HG03139 (cell line): ENCODE measurements at regions not wholly inside any gene's neighbourhood (a gene's known extent, or its start where the extent isn't known, plus 50 kb on each side); places are given as distances from the start of the nearest gene placed in this dataset.
"Not testable (repeated sequence)": the region's sequence is repeated elsewhere in the genome, so short reads cannot be mapped to it uniquely, and the experiment has no call there.

Experiments
- ATAC-seq: cut with Tn5 transposase; IDR thresholded peaks from one replicate; pipeline ENCODE4 v1.9.1; 2021; ENCODE audit not compliant: unreplicated experiment

DNA sequence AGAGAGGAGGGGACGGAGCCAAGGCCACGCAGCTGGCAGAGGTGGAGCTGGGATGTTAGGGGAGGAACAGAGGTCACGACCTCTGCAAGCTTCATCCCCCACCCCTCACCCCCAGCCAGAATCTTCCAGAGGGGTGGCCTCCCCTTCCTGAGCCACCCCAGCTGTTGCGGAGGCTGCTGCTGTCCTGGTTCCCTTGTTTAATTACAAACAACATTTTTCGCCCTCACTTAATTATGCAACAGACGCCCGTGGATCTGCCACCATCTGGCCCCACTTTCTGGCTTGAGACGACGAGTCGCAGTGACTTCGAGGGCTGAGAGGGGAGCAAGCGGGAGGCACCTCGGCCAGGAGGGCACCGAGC, 153.7 kb upstream of the PTPN1 start:
- no peak for ATAC-seq

DNA sequence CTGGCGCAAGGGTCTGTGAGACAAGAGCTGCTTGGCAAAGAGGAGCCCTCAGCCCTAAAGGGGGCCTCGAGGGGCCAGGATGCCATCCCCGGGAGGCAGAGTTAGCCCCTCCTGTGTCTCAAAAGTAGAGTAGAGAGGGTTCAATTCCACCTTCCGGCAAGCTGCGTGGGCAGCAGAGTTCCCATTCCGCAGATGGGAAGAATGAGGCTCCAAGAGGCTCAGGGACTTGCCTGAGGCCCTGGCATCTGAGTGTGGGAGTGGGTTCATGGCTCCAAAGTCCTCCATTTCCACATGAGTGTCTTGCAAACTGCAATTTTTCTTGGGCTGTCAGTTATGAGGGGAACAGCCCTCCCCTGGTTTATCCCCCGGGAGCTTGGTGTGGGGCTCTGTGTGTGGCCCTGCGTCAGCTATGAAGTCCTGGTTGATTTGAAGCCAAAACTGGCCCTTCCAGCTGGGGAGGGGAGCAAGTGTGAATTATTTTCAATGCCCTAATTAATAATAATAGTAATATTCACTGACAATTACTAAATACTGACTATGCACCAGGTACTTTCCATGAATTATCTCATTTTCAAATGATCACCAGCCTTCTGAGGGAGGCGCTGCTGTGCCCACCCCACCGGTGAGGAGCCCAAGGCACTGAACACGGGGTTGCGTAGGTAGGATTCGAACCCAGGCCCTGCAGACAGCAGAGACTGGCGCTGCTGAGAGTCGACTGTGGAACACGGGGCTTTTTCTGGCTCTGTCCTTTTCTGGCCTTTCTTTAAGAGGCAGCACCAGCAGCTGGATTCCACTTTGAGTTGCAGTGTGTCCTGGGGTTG, 153.0 kb upstream of the PTPN1 start:
- no peak for ATAC-seq

DNA sequence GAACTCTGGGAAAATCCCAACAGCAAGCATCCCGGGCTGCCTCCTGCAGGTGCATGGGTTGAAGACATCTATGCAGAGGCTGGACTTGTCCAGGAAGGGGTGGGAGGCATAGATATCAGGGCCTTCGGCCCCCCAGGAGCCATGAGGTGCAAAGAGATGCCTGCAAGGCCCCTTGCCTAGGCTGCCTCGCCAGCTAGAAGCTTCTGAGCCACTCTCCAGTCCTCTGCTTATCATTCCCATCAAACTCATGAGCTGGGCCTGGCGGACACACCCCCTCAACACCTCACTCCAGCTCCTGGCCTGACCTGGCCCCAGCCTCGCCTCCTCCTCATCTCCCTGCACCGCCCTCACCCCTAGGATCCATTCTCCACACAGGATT, 152.4 kb upstream of the PTPN1 start:
- ATAC-seq: no peak

DNA sequence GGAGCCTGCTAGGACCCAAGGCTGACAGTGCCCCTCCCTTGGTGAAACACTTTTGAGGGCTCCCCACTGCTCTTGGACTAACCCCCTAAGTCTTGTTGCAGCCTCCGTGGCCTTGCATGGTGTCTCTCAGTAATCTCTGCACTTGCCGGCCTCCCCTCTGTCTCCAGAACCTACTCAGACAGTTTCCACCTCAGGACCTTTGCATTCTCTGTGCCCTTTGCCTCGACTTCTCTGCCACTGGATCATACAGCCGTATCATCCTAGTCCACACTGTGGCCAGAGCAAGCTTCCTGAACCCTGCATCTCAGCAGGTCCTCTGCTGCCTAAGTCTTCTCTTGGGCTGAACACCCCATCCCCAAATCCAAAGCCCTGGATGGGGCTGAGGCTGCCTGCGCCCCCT, 152.0 kb upstream of the PTPN1 start:
- ATAC-seq: no peak

DNA sequence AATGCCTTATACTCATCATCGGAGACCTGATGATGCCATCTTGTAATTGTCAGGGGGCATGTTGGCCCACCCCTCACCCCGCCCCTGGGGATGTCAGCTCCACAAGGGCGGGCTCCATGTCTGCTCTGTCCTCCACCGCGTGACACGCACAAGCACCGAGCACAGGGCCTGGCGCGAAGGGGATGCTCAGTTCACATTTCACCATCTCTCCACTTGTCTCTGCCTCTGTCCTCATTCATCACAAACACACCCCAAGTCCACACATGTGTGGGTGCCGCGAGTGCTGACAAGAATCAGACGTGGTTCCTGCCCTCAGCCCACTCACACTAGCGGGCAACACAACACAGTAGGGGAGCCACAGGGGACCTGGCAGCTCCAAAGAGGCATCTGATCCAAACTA, 151.2 kb upstream of the PTPN1 start:
- ATAC-seq: no peak

DNA sequence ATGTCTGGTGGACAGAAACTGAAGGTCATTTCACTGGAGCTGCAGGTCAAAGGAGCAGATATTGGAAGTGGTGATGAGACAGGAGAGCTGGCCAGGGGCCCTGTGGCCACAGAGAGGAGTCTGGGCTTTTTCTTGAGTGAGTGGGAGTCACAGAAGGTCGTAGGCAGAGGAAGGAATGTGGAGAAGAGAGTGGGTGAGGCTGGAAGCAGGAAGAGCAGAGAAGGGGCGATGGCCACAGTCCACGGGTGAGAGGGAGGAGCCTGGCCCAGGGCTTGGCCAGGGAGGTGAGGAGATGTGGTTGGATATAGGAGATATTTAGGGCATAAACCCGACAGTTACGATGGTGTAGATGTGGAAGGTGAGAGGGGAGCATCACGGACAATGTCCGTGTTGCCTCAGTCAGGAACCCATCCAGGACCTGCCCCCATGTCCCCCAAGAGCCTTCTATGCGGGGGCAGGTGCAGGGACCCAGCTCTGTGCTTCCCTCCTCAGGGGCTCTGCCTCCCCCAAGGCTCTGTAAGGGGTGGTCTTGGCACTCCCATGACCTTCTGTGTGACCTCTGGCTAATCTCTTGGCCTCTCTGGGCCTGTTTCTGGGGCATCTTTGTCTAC, 150.5 kb upstream of the PTPN1 start:
- no peak for ATAC-seq

DNA sequence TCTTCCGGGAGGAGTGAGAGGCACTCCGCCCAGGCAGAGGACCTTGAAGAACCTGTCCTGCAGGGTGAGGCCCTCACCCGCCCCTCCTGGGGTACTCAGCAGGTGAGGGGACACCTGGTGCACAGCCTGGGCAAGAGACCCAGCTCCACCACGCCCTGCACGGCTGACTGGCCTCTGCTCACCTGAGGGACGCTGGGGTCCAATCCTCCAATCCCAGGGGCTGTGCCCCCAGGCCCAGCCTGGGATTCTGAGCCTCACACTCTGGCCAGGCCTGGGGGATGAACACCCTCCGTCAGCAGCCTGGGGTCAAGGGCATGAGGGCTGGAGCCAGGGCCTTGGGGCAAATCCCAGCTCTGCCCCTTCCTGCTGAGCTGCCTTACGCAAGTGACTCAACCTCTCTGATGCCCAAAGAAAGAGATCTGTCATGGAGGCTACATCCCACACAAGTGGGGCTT, 149.9 kb upstream of the PTPN1 start:
- ATAC-seq: no peak

DNA sequence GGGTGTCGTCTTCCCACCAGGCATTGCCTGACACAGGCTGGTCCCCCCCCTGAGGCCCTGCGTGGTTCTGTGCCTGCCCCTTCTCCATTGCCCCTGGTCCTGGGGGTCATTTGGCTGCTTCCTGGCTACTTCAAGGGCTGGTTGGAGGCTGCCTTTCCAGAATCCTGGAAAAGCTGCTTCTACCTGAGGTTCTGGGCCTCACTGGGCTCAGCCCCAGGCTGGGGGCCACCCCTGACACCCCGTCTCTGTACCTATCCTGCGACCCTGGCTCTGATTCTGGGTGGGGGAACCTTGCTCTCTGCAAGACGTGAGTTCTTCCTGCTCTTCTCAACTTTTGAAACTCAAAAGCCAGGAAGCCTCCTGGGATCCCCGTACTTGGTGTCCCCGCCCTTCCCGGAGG, 149.3 kb upstream of the PTPN1 start:
- no peak for ATAC-seq

DNA sequence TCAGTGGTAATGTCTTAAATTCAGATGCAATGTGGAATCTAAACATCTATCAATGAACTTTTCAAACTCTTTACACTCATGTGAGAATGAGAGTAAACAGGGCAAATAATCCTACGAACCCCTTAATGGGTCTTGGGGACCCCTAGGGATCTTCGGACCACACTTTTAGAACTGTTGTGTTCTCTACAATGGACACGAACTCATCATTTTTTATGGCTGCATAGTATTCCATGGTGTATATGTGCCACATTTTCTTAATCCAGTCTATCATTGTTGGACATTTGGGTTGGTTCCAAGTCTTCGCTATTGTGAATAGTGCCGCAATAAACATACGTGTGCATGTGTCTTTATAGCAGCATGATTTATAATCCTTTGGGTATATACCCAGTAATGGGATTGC, 148.0 kb upstream of the PTPN1 start:
- ATAC-seq: not testable (repeated sequence)

DNA sequence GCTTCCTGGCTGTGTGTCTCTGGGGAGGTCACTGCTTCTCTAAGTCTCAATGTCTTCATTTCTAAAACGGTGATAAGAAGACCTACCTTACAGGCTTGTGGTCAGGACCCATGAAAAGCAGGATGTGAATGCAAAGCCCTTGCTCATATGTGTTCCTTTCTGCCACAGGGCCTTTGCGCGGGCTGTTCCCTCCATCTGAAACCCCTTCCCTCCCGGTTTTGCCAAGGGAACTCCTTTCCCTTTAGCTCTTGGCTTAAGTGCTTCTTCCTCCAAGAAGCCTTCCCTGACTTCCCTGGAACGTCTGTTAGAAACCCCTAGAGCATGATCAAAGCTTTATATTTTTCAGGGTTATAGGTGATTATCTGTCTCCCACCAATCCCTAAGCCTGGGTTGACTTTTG, 147.2 kb upstream of the PTPN1 start:
- ATAC-seq: no peak

DNA sequence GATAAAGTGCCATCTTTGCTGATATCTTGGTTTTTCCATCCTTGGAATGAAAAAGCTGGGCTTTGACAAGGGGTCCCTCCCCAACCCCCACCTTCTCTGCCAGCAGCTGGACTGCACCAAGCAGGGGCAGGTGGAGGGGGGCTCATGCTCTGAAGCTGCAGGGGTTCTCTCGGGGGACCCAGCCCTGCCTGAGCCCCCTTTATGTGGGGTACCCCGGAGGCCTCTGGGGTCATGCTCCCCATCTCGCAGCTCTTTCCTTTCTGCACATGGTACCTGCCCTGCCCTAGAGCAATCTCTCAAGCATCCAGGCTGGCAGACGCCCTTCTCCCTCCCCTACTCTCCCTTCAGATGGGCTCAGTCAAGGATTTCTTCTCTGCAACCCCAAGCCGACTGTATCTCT, 146.7 kb upstream of the PTPN1 start:
- no peak for ATAC-seq

DNA sequence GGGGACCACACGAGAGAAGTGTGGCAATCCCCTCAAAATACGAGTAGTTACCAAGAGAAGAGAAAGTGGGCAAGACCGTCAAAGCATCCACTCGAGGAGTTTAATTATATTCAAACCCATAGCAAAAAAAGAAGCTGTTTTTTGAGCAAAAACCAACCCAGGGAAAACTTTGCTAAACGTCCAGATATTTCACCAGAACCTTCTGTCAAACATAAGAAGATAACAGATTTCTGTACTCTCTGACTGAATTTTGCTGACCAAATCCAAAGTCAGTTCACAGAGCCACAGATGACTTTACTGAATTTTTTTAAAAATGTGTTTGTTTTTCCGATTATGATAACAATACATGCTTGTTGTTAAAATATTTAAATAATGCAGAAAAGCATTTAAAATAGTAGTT, 145.6 kb upstream of the PTPN1 start:
- no peak for ATAC-seq

DNA sequence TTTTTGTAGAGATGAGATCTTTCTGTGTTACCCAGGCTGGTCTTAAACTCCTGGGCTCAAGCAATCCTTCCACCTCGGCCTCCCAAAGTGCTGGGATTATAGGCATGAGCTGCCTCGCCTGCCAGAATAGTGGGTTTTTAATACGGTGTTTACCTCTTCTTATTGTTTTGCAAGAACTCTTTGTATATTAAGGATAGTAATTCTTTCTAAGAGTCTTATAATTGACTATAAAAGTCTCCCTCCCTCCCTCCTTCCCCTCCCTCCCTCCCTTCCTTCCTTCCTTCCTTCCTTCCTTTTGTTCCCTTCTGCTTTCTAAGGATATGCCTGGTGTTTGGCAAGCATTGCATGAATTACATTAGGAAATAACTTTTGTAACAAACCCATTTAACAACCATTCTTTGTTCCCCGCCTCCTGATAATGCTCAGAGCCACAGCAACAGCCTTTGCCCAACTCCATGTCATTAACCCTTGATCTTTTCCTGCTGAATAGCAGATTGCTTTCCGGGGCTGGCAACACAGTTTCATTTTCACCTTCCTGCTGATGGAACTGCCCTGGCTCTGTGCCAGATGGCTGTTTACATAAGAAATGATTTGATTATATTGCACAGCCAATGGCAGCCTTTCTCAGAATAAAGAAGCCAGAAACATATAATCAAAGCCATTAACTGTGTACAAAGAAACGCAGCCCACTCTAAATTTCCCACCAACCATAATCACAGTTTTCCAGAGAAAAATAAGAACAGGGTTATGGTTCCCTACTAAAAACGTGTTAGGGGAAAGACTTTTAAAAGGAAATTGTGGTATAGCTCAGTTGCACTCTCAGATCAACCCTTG, 143.7 kb upstream of the PTPN1 start:
- no peak for ATAC-seq

DNA sequence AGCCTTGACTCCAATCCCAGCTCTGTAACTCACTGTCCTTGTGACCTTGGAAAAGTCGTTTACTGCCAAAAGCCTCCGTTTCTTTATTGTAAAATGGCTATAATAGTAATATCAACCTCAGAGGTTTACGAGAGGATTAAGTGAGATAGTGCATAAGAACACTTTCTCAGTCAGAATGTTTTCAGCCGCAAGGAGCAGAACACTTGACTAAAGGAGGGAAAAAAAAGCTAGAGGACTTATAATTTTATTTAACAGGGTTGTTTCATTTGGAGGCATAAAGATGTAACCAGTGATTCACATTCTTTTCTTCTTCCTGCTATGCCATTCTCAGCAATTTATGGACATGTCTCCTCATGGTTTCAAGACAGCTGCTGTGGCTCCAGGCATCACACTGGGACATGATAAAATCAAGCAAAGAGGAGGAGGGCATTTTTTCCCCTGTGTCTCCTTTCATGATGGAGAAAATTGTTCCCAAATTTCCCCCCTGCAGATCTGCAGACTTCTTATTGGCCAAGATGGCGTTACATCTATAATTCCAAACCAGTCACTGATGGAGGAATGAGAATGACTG, 143.0 kb upstream of the PTPN1 start:
- no peak for ATAC-seq

DNA sequence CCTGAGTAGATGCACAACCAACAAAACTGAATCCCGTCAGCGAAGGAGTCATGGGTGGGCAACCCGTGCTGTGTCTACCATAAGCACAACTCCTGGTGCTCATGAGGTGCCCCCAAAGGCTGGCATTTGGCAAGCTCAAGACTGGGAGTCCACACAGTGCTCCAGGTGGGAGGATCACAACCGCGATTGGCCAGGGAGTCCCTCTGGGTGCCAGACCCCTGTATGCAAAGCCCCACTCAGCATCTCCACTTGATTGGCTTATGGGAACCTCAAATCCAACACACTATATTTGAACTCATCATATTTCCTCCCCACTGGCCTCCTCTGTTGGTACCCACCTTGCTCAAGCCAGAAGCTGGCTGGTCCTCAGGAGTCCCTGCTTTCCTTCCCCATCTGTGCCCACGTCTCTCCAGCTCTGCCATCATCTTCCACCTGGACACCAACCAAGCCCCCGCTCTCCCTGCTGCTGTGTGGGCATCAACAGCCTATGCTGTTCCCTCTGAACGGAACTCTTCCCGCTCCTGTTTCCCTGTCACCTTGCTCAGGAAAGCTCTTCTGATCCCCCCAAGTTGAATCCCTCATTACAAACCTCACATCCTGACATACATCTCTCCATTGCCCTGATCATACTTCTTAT, 142.3 kb upstream of the PTPN1 start:
- ATAC-seq: no peak

DNA sequence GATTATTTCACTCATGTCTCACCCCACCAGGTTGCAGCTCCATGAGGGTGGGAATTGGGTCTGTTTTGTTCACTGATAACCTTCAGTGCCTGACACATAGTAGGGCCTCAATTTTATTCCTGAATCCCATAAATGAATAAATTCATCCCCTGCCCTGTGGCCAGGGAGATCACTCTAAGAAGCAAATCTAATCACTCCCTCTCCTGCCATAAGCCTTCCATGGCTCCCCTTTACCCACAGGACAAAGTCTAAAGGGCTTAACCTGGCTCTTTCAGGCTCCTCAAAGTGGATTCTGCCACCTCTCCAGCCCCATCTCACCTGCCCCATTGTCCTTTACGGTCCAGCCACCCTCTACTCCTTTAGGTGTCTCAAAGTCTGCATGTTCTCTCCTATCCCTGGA, 141.8 kb upstream of the PTPN1 start:
- no peak for ATAC-seq

DNA sequence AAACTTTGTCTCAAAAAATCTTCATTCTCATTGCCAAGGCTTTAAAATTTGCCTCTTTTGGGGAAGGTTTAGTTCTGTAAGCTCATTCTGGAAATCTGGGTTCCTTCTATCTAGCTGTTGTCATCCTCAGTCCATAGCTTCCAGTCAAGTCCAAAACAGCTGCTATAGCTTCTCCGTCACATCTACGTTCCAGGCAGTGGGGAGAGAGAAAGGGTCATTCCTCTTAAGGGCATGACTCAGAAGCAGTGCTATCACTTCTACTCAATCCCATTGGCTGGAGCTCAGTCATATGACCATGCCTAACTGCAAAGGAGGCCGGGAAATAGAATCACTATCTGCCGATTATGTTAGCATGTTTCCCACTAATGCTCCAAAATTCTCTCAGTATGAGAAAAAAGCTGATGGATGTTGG, 141.4 kb upstream of the PTPN1 start:
- no peak for ATAC-seq

DNA sequence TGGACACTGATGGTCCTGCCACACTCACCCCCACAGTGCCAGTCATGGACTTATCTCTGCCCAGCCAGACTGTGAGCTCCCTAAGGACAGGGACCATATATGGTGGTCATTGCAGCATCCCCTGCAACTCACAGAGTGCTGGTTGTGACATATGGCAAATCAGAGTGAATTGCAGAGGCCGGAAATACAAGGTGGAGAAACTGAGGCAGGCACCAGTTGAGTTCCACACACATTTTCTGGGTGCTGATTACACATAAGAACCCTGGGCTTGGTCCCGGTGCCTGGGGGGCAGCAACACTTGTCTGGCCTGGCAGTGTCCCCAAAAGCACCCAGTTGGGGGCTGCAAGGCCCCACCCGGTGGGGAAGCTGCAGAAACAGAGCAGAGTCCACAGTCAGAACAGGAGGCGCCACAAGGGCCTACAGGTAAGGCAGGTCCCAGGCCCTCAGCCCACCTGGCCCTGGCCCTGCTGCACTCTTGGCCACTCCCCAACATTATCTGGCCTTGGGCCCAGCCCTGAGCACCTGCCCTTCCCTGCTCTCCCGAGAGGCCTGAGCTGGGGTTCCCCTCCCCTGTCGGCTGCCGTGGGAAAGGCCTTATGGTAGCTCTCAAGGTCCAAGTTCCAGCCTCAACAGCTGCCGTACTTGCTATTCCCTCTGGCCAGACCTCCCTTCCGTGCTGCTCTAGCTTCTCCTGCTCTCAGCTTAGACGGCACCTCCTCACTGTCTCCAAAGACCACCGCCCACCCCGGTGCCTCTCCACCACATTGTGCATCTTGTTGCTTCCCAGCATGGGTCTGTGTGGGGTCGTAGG, 140.8 kb upstream of the PTPN1 start:
- ATAC-seq: no peak

DNA sequence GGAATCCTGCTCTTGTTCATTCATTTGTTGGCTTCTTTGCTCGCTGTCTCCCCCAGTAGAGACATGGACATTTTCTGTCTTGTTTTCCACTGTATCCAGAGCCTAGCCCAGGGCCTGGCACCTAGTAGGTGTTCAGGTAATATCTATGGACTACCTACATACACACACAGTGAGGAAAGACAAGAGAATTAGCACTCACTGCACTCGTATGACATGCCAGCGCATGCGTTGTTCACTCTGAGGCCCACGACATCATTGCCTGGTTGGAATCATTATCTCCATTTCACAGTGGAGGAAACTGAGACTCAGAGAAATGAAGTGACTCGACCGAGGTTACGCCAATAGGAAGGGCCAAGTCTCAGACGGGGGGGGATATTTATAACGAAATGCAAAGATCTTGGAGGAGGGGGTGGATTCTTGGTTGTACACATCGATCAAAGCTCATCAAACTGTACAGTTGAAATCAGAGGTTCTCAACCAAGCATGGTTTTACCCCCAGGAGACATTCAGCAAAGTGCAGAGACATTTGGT, 140.1 kb upstream of the PTPN1 start:
- no peak for ATAC-seq
